ENCODE measurements at regions not wholly inside any gene's neighbourhood (a gene's known extent, or its start where the extent isn't known, plus 50 kb on each side); places are given as distances from the start of the nearest gene placed in this dataset.

- TF ChIP-seq AEBP2 (tag by site-specific recombination; IDR thresholded peaks at IDR 0.05; ENCODE audit: borderline replicate concordance): no peak
These were observed 535.0 kb downstream of the CDK5RAP2 start (continued) for GRCh38 chr9:120045011-120045410.

DNA sequence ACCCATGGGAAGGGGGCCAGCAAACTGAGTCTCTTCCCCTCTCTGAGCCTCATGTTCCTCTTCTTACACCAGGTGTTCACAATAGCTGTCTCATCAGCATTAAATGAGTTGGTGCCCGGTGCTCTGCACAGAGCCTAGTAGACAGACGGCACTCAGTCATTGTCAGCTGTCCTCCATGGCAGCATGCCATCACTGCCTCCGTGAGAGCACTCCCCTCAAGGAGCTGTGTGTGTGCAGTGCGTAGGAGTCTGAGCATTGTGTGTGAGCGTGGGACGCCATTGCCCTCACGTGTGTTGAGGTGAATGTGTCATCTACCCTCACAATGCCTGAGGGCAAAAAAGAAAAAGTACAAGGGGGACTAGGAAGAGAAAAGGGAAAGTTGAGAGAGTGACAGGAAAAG is 536.5 kb downstream of the CDK5RAP2 start:
- Histone ChIP-seq H3K4me3 (ENCODE audit: low read depth, low read length) (no peak overlapping the region), H3K27ac (ENCODE audit: extremely low read depth, low read depth, low read length) (no peak overlapping the region), H3K9me3 (ENCODE audit: control insufficient read depth, insufficient read depth, low read depth, low read length) (no peaks in the 10 kb centered on the region), H3K4me1 (ENCODE audit: control insufficient read depth, insufficient read depth, low read length) (no peaks in the 10 kb centered on the region), H3K36me3 (ENCODE audit: control insufficient read depth in 2 of 2, insufficient read depth in 1 of 2, low read length in 2 of 2) (no peaks in the 10 kb centered on the region)
- TF ChIP-seq ZSCAN16 (tag by site-specific recombination; IDR thresholded peaks at IDR 0.05): no peak
- peak; percentile 83 for TF ChIP-seq EGR2 (tag by site-specific recombination; IDR thresholded peaks at IDR 0.05; ENCODE audit: low read depth)
- no peak for TF ChIP-seq GLI2 (tag by site-specific recombination; IDR thresholded peaks at IDR 0.05; ENCODE audit: borderline replicate concordance, low read depth)
- TF ChIP-seq, protein P1, sequence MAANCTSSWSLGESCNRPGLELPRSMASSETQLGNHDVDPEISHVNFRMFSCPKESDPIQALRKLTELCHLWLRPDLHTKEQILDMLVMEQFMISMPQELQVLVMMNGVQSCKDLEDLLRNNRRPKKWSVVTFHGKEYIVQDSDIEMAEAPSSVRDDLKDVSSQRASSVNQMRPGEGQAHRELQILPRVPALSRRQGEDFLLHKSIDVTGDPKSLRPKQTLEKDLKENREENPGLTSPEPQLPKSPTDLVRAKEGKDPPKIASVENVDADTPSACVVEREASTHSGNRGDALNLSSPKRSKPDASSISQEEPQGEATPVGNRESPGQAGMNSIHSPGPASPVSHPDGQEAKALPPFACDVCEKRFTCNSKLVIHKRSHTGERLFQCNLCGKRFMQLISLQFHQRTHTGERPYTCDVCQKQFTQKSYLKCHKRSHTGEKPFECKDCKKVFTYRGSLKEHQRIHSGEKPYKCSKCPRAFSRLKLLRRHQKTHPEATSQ (tag by site-specific recombination; IDR thresholded peaks at IDR 0.05): no peak
- TF ChIP-seq ZNF561 (tag by site-specific recombination; IDR thresholded peaks at IDR 0.05; ENCODE audit: borderline replicate concordance): no peak
- peak; percentile 84 for TF ChIP-seq ZFHX2 (tag by site-specific recombination; conservative IDR thresholded peaks at IDR 0.05)
- ChIA-PET CTCF (interaction anchor here (0.7 kb wide), 1 partner anchor 25 kb away, joined by 7 read pairs; no protein-coding TSS in a partner anchor), POLR2A (no interaction called here)

- no peaks in the 10 kb centered on the region for H3K9me3 ChIP-seq (ENCODE audit: control insufficient read depth, insufficient read depth, low read depth, low read length)
- TF ChIP-seq ZNF629 (tag by site-specific recombination; IDR thresholded peaks at IDR 0.05) (no peak), ZNF169 (tag by site-specific recombination; IDR thresholded peaks at IDR 0.05) (no peak), SETDB1 (IDR thresholded peaks at IDR 0.05; ENCODE audit: insufficient read length, low read length) (no peak), ZFHX2 (tag by site-specific recombination; conservative IDR thresholded peaks at IDR 0.05) (no peak), SALL2 (tag by site-specific recombination; IDR thresholded peaks at IDR 0.05; ENCODE audit: borderline replicate concordance) (no peak), ZNF658 (tag by site-specific recombination; IDR thresholded peaks at IDR 0.05) (no peak), ZNF785 (tag by site-specific recombination; IDR thresholded peaks at IDR 0.05) (no peak), ZBTB1 (tag by site-specific recombination; IDR thresholded peaks at IDR 0.05) (no peak), ZNF433 (tag by site-specific recombination; IDR thresholded peaks at IDR 0.05; ENCODE audit: low read depth) (no peak), ZNF24 (tag by site-specific recombination; IDR thresholded peaks at IDR 0.05) (no peak), ZNF670 (tag by site-specific recombination; IDR thresholded peaks at IDR 0.05; ENCODE audit: low read depth) (no peak), ZNF621 (tag by site-specific recombination; IDR thresholded peaks at IDR 0.05) (no peak), ZNF350 (tag by site-specific recombination; IDR thresholded peaks at IDR 0.05) (no peak), ZNF777 (tag by site-specific recombination; IDR thresholded peaks at IDR 0.05; ENCODE audit: borderline replicate concordance) (no peak), KLF1 (tag by site-specific recombination; IDR thresholded peaks at IDR 0.05) (no peak), ZNF830 (tag by site-specific recombination; IDR thresholded peaks at IDR 0.05; ENCODE audit: low read depth) (no peak)
- TF ChIP-seq, protein P2, sequence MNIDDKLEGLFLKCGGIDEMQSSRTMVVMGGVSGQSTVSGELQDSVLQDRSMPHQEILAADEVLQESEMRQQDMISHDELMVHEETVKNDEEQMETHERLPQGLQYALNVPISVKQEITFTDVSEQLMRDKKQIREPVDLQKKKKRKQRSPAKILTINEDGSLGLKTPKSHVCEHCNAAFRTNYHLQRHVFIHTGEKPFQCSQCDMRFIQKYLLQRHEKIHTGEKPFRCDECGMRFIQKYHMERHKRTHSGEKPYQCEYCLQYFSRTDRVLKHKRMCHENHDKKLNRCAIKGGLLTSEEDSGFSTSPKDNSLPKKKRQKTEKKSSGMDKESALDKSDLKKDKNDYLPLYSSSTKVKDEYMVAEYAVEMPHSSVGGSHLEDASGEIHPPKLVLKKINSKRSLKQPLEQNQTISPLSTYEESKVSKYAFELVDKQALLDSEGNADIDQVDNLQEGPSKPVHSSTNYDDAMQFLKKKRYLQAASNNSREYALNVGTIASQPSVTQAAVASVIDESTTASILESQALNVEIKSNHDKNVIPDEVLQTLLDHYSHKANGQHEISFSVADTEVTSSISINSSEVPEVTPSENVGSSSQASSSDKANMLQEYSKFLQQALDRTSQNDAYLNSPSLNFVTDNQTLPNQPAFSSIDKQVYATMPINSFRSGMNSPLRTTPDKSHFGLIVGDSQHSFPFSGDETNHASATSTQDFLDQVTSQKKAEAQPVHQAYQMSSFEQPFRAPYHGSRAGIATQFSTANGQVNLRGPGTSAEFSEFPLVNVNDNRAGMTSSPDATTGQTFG (tag by site-specific recombination; IDR thresholded peaks at IDR 0.05; ENCODE audit: borderline replicate concordance): no peak
- TF ChIP-seq, protein P3, sequence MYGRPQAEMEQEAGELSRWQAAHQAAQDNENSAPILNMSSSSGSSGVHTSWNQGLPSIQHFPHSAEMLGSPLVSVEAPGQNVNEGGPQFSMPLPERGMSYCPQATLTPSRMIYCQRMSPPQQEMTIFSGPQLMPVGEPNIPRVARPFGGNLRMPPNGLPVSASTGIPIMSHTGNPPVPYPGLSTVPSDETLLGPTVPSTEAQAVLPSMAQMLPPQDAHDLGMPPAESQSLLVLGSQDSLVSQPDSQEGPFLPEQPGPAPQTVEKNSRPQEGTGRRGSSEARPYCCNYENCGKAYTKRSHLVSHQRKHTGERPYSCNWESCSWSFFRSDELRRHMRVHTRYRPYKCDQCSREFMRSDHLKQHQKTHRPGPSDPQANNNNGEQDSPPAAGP (tag by site-specific recombination; IDR thresholded peaks at IDR 0.05): no peak
- H3K4me3 ChIP-seq (ENCODE audit: low read depth, low read length): no peak overlapping the region
- POLR2A ChIA-PET: no interaction called here
- CTCF ChIA-PET: no interaction called here
- H3K27ac ChIP-seq (ENCODE audit: extremely low read depth, low read depth, low read length): no peak overlapping the region
- H3K4me1 ChIP-seq (ENCODE audit: control insufficient read depth, insufficient read depth, low read length): no peaks in the 10 kb centered on the region
- no peaks in the 10 kb centered on the region for H3K36me3 ChIP-seq (ENCODE audit: control insufficient read depth in 2 of 2, insufficient read depth in 1 of 2, low read length in 2 of 2)
These were observed 539.1 kb downstream of the CDK5RAP2 start for GRCh38 chr9:120040896-120041295.

Data from HEK293 (cell line).